Testis (tissue), 2 donors: ENCODE measurements at regions not wholly inside any gene's neighbourhood (a gene's known extent, or its start where the extent isn't known, plus 50 kb on each side); places are given as distances from the start of the nearest gene placed in this dataset.
"Not testable (repeated sequence)": the region's sequence is repeated elsewhere in the genome, so short reads cannot be mapped to it uniquely, and the experiment has no call there.

Experiments used
- CTCF ChIP-seq, 3 experiments: fragments of 450-650 bp in 2 of 3; fragments of 200-600 bp in 1 of 3; sonication (generic) in 1 of 3; IDR thresholded peaks; one replicate each; pipeline ENCODE4 v1.5.1; 2016 to 2019; ENCODE audit warnings: antibody characterized with exemption in 3 of 3, mild to moderate bottlenecking in 2 of 3, moderate library complexity in 1 of 3
- POLR2A ChIP-seq: fragments of 450-650 bp; IDR thresholded peaks from one replicate; pipeline ENCODE4 v1.6.1; 2017; ENCODE audit warnings: antibody characterized with exemption, mild to moderate bottlenecking, moderate library complexity

GRCh38 chr3:74178664-74179063 is 435.8 kb downstream of the CNTN3 start:
- TF ChIP-seq CTCF (IDR thresholded peaks at IDR 0.05); POLR2A: not testable (repeated sequence)
